Right renal cortex interstitium (tissue), 3 donors: ENCODE measurements at regions not wholly inside any gene's neighbourhood (a gene's known extent, or its start where the extent isn't known, plus 50 kb on each side); places are given as distances from the start of the nearest gene placed in this dataset.

Experiments
- DNase-seq, 3 donors: peaks; one replicate each; pipeline ENCODE4 v3.0.0-alpha.2; 2013; ENCODE audit warnings: low read depth in 3 of 3, low spot score in 2 of 3

- DNase-seq: no peak
These were observed 1736.6 kb upstream of the MIR17HG start for GRCh38 chr13:89610881-89611280.

GRCh38 chr13:89627996-89628395 is 1719.5 kb upstream of the MIR17HG start:
- no peak for DNase-seq

- no peak for DNase-seq
These were observed 1718.9 kb upstream of the MIR17HG start for GRCh38 chr13:89628567-89628966.

- DNase-seq: no peak
These were observed 1697.3 kb upstream of the MIR17HG start for GRCh38 chr13:89650226-89650625.

GRCh38 chr13:89660752-89661151 is 1686.7 kb upstream of the MIR17HG start:
- DNase-seq: no peak

GRCh38 chr13:89673789-89674311 is 1673.6 kb upstream of the MIR17HG start:
- DNase-seq: no peak

GRCh38 chr13:89678466-89679121 is 1668.9 kb upstream of the MIR17HG start:
- DNase-seq: no peak

GRCh38 chr13:89684896-89685295 is 1662.6 kb upstream of the MIR17HG start:
- no peak for DNase-seq

- DNase-seq: no peak
These were observed 1661.3 kb upstream of the MIR17HG start for GRCh38 chr13:89686171-89686570.

GRCh38 chr13:89687066-89687465 is 1660.4 kb upstream of the MIR17HG start:
- DNase-seq: no peak

- DNase-seq: no peak
These were observed 1658.6 kb upstream of the MIR17HG start for GRCh38 chr13:89688918-89689317.

- DNase-seq: no peak
These were observed 1653.0 kb upstream of the MIR17HG start for GRCh38 chr13:89694451-89694850.

- DNase-seq: peak; percentile 27 to 50 (median 40)
These were observed 1651.9 kb upstream of the MIR17HG start for GRCh38 chr13:89695343-89696257.

- no peak for DNase-seq
These were observed 1645.6 kb upstream of the MIR17HG start for GRCh38 chr13:89701913-89702312.

GRCh38 chr13:89704040-89704439 is 1643.4 kb upstream of the MIR17HG start:
- DNase-seq: no peak

GRCh38 chr13:89708013-89708412 is 1639.5 kb upstream of the MIR17HG start:
- no peak for DNase-seq

- DNase-seq: no peak
These were observed 1626.3 kb upstream of the MIR17HG start for GRCh38 chr13:89721216-89721615.

GRCh38 chr13:89726690-89727435 is 1620.6 kb upstream of the MIR17HG start:
- DNase-seq: no peak

- no peak for DNase-seq
These were observed 1613.7 kb upstream of the MIR17HG start for GRCh38 chr13:89733829-89734228.

- DNase-seq: no peak
These were observed 1610.4 kb upstream of the MIR17HG start for GRCh38 chr13:89737051-89737450.

- no peak for DNase-seq
These were observed 1609.4 kb upstream of the MIR17HG start for GRCh38 chr13:89738072-89738471.
